ENCODE measurements at regions not wholly inside any gene's neighbourhood (a gene's known extent, or its start where the extent isn't known, plus 50 kb on each side); places are given as distances from the start of the nearest gene placed in this dataset.

DNA sequence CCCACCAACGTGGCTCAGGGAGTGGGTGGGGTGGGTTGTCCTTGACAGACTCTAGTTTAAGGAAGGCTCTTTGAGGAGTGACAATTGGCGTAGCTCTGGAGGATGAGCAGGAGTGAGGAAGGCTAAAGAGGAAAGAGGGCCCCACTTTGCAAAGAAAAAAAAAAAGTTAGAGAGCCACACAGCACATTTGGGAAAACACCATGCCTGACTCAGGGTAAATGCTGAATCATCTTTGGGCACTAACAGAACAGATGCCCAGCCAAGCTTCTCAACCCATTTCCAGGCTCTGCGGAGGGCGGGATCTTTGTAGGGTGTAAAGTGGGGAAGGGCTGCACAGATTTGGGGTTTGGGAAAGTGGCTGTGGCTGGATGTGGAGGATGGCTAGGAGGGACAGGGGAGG lies 179.1 kb upstream of the RGMA start (continued):
- TF ChIP-seq, protein P1, sequence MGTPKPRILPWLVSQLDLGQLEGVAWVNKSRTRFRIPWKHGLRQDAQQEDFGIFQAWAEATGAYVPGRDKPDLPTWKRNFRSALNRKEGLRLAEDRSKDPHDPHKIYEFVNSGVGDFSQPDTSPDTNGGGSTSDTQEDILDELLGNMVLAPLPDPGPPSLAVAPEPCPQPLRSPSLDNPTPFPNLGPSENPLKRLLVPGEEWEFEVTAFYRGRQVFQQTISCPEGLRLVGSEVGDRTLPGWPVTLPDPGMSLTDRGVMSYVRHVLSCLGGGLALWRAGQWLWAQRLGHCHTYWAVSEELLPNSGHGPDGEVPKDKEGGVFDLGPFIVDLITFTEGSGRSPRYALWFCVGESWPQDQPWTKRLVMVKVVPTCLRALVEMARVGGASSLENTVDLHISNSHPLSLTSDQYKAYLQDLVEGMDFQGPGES (IDR thresholded peaks at IDR 0.05; ENCODE audit: low read depth, low read length), result no peak
- TF ChIP-seq EZH2phosphoT487 (IDR thresholded peaks at IDR 0.05; ENCODE audit: borderline replicate concordance, low read depth) (no peak), TAF1 (IDR thresholded peaks at IDR 0.05; ENCODE audit: borderline replicate concordance, low read depth, low read length) (no peak)

DNA sequence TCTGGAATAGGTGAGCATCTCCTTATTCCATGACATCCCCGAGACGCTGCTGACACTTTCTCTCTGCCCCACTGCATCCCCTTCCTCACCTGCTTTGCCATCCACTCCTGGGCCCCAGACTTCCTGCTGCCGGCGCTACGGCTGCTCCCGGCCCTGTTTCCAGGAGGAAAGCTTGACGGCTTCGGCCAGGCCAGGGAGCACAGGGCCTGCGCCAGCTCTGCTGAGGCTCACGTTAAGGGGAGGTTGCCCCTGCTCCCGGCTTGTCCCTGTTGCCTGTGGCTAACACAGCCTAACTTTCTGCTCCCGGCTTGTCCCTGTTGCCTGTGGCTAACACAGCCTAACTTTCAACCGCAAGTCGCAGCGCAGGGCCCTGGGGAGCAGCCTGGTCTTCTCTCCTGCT lies 177.3 kb upstream of the RGMA start:
- Histone ChIP-seq H3K79me2 (ENCODE audit: insufficient read depth) (no peaks in the 10 kb centered on the region), H2AFZ (ENCODE audit: low read depth) (no peak overlapping the region), H3K36me3 (replicated peaks in 1 of 2; ENCODE audit: control insufficient read depth in 1 of 2, insufficient read depth in 2 of 2, low read length in 1 of 2) (no peaks in the 10 kb centered on the region), H3K9ac (no peak overlapping the region), H3K9me3 (no peaks in the 10 kb centered on the region), H3K4me1 (ENCODE audit: control insufficient read depth in 1 of 2, insufficient read depth in 2 of 2, low read depth in 1 of 2, low read length in 1 of 2) (no peaks in the 10 kb centered on the region), H3K4me2 (no peak overlapping the region), H3K9me2 (no peaks in the 10 kb centered on the region), H3F3A (replicated peaks; ENCODE audit: insufficient read depth) (no peaks in the 10 kb centered on the region), H4K20me1 (ENCODE audit: insufficient read depth) (no peaks in the 10 kb centered on the region), H3K27me3 (ENCODE audit: insufficient read depth) (no peaks in the 10 kb centered on the region), H3K4me3 (ENCODE audit: low read depth in 2 of 2, low read length in 1 of 2) (no peak overlapping the region), H3K27ac (ENCODE audit: low read depth in 2 of 2, low read length in 1 of 2) (no peak overlapping the region)
- TF ChIP-seq NRF1 (IDR thresholded peaks at IDR 0.05; ENCODE audit: low read depth, low read length), result no peak
- no peak for TF ChIP-seq MEF2A (IDR thresholded peaks at IDR 0.05; ENCODE audit: borderline replicate concordance, low read depth)
- no peak for TF ChIP-seq MXI1 (IDR thresholded peaks at IDR 0.05; ENCODE audit: low read depth, low read length)
- CTCF ChIA-PET, result no interaction called here
- DNase-seq, result no peak
- 57% methylated on average over 11 of the region's 15 CpGs for WGBS (ENCODE audit: low lambda C conversion rate)
- POLR2A ChIA-PET, result no interaction called here

DNA sequence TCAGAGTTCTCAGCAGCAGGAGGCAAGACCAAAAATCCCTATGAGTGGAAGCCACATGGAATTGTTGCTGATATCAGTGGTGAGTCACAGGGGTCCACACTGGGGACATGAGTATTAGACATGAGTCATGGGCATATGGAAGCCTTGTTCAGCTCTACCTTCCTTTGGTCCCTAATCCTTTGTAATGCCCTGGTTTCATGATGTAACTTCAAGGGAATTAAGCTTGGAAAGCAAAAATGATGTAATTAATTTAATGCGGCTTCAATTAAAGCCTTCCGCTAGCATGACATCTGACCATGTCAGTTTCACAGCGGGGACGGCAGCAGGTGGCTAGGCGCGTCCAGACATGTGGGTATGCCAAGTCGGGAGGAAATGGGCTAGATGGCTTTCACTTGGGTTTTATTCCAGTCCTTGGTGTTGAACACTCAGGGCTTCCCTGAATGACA lies 176.1 kb upstream of the RGMA start:
- Histone ChIP-seq H3K79me2 (ENCODE audit: insufficient read depth) (no peaks in the 10 kb centered on the region), H3F3A (replicated peaks; ENCODE audit: insufficient read depth) (no peaks in the 10 kb centered on the region), H3K4me3 (ENCODE audit: low read depth in 2 of 2, low read length in 1 of 2) (no peak overlapping the region), H3K27me3 (ENCODE audit: insufficient read depth) (no peaks in the 10 kb centered on the region), H3K9me3 (no peaks in the 10 kb centered on the region), H2AFZ (ENCODE audit: low read depth) (no peak overlapping the region), H3K27ac (ENCODE audit: low read depth in 2 of 2, low read length in 1 of 2) (no peak overlapping the region), H3K9ac (no peak overlapping the region), H3K4me1 (ENCODE audit: control insufficient read depth in 1 of 2, insufficient read depth in 2 of 2, low read depth in 1 of 2, low read length in 1 of 2) (no peaks in the 10 kb centered on the region), H3K36me3 (replicated peaks in 1 of 2; ENCODE audit: control insufficient read depth in 1 of 2, insufficient read depth in 2 of 2, low read length in 1 of 2) (no peaks in the 10 kb centered on the region), H3K9me2 (no peaks in the 10 kb centered on the region), H4K20me1 (ENCODE audit: insufficient read depth) (no peaks in the 10 kb centered on the region), H3K4me2 (no peak overlapping the region)
- no peak for TF ChIP-seq POLR2AphosphoS5 (IDR thresholded peaks at IDR 0.05; ENCODE audit: low read depth, low read length)
- TF ChIP-seq RXRA (IDR thresholded peaks at IDR 0.05; ENCODE audit: borderline replicate concordance, low read depth), result no peak
- TF ChIP-seq, protein P2, sequence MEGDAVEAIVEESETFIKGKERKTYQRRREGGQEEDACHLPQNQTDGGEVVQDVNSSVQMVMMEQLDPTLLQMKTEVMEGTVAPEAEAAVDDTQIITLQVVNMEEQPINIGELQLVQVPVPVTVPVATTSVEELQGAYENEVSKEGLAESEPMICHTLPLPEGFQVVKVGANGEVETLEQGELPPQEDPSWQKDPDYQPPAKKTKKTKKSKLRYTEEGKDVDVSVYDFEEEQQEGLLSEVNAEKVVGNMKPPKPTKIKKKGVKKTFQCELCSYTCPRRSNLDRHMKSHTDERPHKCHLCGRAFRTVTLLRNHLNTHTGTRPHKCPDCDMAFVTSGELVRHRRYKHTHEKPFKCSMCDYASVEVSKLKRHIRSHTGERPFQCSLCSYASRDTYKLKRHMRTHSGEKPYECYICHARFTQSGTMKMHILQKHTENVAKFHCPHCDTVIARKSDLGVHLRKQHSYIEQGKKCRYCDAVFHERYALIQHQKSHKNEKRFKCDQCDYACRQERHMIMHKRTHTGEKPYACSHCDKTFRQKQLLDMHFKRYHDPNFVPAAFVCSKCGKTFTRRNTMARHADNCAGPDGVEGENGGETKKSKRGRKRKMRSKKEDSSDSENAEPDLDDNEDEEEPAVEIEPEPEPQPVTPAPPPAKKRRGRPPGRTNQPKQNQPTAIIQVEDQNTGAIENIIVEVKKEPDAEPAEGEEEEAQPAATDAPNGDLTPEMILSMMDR (IDR thresholded peaks at IDR 0.05), result no peak
- no peak for TF ChIP-seq RFX5 (IDR thresholded peaks at IDR 0.05; ENCODE audit: low read length)
- TF ChIP-seq GABPA (IDR thresholded peaks at IDR 0.05; ENCODE audit: low read depth), result no peak
- no peak for TF ChIP-seq GATA2 (CRISPR knock-in tag; IDR thresholded peaks at IDR 0.05)
- TF ChIP-seq, protein P3, sequence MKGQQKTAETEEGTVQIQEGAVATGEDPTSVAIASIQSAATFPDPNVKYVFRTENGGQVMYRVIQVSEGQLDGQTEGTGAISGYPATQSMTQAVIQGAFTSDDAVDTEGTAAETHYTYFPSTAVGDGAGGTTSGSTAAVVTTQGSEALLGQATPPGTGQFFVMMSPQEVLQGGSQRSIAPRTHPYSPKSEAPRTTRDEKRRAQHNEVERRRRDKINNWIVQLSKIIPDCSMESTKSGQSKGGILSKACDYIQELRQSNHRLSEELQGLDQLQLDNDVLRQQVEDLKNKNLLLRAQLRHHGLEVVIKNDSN (IDR thresholded peaks at IDR 0.05; ENCODE audit: borderline replicate concordance, low read depth), result no peak
- TF ChIP-seq SMC3 (IDR thresholded peaks at IDR 0.05; ENCODE audit: low read depth, low read length), result no peak
- POLR2A ChIA-PET, result no interaction called here
- 59% methylated on average over 7 of the region's 7 CpGs for WGBS (ENCODE audit: low lambda C conversion rate)
- DNase-seq, result no peak
- CTCF ChIA-PET, result interaction anchor here (1.2 kb wide), 1 partner anchor 855 kb away, joined by 4 read pairs; no protein-coding TSS in a partner anchor

Data from SK-N-SH (cell line).